Fibroblast of villous mesenchyme (primary cell): ENCODE measurements at regions not wholly inside any gene's neighbourhood (a gene's known extent, or its start where the extent isn't known, plus 50 kb on each side); places are given as distances from the start of the nearest gene placed in this dataset.

Experiments used
- DNase-seq: peaks from one replicate; pipeline ENCODE4 v3.0.0-alpha.2; 2010; ENCODE audit warnings: low read depth
- H3K4me3 ChIP-seq: 2 replicates; pipeline ENCODE4 v1.5.1; 2011; ENCODE audit warnings: low read depth, mild to moderate bottlenecking, low read length
- CTCF ChIP-seq: IDR thresholded peaks from 2 replicates; pipeline ENCODE4 v1.5.1; 2012; ENCODE audit warnings: low read depth, mild to moderate bottlenecking, low read length; ENCODE audit not compliant: insufficient read depth

GRCh38 chr20:21967481-21967880 lies 262.0 kb downstream of the PAX1 start:
- no peak for DNase-seq

GRCh38 chr20:21956591-21956990 lies 251.1 kb downstream of the PAX1 start:
- H3K4me3 ChIP-seq = no peak overlapping the region
- TF ChIP-seq CTCF = no peak
- no peak for DNase-seq

More at GRCh38 chr20:21967481-21967880, 262.0 kb downstream of the PAX1 start:
- TF ChIP-seq CTCF = no peak
- H3K4me3 ChIP-seq = no peak overlapping the region

GRCh38 chr20:21947406-21947805 lies 241.9 kb downstream of the PAX1 start:
- H3K4me3 ChIP-seq = no peak overlapping the region
- TF ChIP-seq CTCF = no peak
- no peak for DNase-seq

DNA sequence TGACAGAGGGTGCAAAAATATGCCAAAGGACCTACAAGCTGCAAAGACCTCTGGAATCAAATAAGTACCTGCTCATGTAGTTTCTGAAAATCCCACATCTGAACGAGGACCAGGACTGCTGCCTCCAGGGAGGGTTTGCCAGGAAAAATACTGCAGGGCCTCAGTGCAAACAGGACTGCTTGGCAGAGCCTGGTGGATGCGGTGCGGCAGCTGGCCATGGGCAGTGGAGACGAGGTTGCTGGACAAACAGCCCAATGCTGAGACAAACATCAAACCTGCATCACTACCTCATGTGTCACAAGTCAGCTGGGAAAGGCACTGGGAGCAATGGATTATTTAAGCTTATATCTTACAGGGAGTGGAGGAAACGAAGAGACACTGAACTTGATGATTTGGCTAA lies 238.8 kb downstream of the PAX1 start:
- no peak overlapping the region for H3K4me3 ChIP-seq
- no peak for DNase-seq
- no peak for TF ChIP-seq CTCF

GRCh38 chr20:21941941-21942805 lies 236.7 kb downstream of the PAX1 start:
- DNase-seq = no peak
- TF ChIP-seq CTCF = no peak
- H3K4me3 ChIP-seq = no peak overlapping the region

DNA sequence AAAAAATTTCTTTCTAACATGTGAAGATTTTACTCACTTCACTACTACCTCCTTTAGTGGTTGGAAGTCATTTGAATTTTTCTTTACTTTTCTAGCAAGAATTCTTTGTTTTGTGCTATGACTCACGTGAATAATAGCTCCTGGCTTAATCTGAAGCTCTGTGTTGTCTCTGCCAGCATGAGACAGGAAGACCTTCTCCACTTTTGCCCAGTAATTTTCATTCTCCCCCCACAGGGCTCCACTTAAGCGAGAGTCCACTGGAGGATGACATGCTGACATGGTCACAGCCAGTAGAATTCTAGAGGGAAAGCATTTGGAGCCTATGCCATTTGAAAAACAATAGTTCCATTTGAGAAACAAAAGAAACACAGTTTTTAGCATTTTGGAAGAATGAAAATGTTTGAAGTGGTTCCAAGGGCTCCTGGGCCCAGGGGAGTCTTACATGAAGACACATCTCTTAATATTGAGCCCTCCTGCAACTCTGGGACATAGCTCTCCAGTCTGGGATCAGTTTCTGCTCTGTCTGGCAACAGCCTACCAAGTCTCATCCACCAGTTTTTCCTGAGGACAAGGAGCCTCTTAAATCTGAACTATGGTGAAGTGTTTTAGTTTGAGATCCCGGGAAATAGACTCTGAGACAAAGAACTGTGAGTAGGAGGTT lies 231.4 kb downstream of the PAX1 start:
- H3K4me3 ChIP-seq = no peak overlapping the region
- no peak for TF ChIP-seq CTCF
- no peak for DNase-seq

DNA sequence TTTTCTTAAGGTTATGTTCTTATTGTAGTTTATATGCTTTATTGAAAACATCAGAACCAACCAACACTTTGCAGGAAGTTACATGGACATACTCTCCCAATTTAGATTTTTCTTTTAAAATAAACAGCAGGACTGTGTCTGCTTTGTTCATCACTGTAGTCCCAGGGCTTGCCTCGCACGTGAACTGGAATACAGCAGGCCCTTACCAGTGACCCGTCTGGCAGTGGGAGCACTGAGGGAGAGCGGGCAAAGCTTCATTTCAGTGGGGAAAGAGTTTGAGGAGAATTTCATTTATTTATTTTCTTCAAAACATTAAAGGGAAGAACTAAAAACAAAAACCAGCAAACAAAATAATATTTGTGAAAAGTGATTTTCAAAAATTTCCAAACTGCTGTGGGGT lies 230.8 kb downstream of the PAX1 start:
- no peak for DNase-seq
- no peak overlapping the region for H3K4me3 ChIP-seq
- TF ChIP-seq CTCF = no peak
